ENCODE measurements at regions not wholly inside any gene's neighbourhood (a gene's known extent, or its start where the extent isn't known, plus 50 kb on each side); places are given as distances from the start of the nearest gene placed in this dataset.

DNA sequence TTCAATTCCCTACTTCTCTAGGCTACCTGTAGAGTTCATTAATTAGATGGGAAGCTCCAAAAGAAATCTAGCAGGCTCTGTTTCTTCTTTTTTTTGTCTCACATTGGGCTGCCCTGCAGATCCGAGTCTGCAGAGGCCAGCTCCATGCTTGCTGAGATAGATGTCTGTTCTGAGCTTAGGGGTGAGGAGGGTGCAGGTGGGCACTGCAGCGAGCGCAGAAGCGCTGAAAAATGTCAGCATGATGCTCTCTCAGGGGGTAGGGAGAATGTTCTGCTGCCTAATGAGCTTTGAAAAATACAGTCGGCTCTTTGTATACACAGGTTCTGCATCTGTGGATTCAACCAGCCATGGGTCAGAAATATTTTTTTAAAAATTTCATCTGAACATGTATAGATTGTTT, 56.8 kb upstream of the KCNA3 start:
- TF ChIP-seq, protein P1, sequence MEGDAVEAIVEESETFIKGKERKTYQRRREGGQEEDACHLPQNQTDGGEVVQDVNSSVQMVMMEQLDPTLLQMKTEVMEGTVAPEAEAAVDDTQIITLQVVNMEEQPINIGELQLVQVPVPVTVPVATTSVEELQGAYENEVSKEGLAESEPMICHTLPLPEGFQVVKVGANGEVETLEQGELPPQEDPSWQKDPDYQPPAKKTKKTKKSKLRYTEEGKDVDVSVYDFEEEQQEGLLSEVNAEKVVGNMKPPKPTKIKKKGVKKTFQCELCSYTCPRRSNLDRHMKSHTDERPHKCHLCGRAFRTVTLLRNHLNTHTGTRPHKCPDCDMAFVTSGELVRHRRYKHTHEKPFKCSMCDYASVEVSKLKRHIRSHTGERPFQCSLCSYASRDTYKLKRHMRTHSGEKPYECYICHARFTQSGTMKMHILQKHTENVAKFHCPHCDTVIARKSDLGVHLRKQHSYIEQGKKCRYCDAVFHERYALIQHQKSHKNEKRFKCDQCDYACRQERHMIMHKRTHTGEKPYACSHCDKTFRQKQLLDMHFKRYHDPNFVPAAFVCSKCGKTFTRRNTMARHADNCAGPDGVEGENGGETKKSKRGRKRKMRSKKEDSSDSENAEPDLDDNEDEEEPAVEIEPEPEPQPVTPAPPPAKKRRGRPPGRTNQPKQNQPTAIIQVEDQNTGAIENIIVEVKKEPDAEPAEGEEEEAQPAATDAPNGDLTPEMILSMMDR (conservative IDR thresholded peaks at IDR 0.05) = no peak
- H3K27me3 Mint-ChIP-seq (ENCODE audit: low read depth) = peaks cover 7% of the 10 kb centered on the region; the same call in 1 of the 2 replicates
- H3K9me3 Mint-ChIP-seq = no peaks in the 10 kb centered on the region

More for the DNA sequence above, 56.8 kb upstream of the KCNA3 start:
- no CpG with 5 or more reads among the region's 5 CpGs for WGBS (ENCODE audit: extremely low coverage, insufficient read length, low lambda C conversion rate)
- H4K20me1 ChIP-seq (ENCODE audit: control insufficient read depth, insufficient read depth, insufficient read length) = no peaks in the 10 kb centered on the region
- H3K14ac ChIP-seq (ENCODE audit: insufficient read depth, low read length) = no peak overlapping the region
- no peak overlapping the region for H2BK120ac ChIP-seq (ENCODE audit: low read depth, low read length, poor library complexity, severe bottlenecking)
- no peak overlapping the region for H3K4ac ChIP-seq (ENCODE audit: low read depth, low read length)
- no peak overlapping the region for H3K23ac ChIP-seq (ENCODE audit: insufficient read length, low read depth, low read length)
- Mint-ChIP-seq H3K4me3 (no peak overlapping the region), H3K36me3 (ENCODE audit: insufficient read depth in 1 of 3, low read depth in 3 of 3) (no peaks in the 10 kb centered on the region), H3K27ac (no peak overlapping the region; a peak in 1 of 7 replicates), H3K4me1 (peaks cover 16 to 18% of the 10 kb centered on the region in 2 experiments)
- no peak overlapping the region for H3T11ph ChIP-seq (ENCODE audit: low read length)
- no peaks in the 10 kb centered on the region for H3K79me2 ChIP-seq (ENCODE audit: insufficient read depth, low read length)
- H3K4me1 ChIP-seq (ENCODE audit: insufficient read depth, low read length) = no peaks in the 10 kb centered on the region; the same call in 1 of the 2 replicates
- no peak overlapping the region for H4K5ac ChIP-seq (ENCODE audit: insufficient read length, low read depth, low read length)
- H2AK5ac ChIP-seq (ENCODE audit: insufficient read length, low read length) = no peak overlapping the region
- no peaks in the 10 kb centered on the region for H3K23me2 ChIP-seq (ENCODE audit: insufficient read length, low read depth, low read length, poor library complexity, severe bottlenecking)
- no peak overlapping the region for H3K18ac ChIP-seq (ENCODE audit: insufficient read length, low read depth, low read length)
- no peak overlapping the region for H3K9ac ChIP-seq (ENCODE audit: extremely low read depth, insufficient read length, low read length)
- no peaks in the 10 kb centered on the region for H3K9me3 ChIP-seq (ENCODE audit: control insufficient read depth, low read depth, low read length)
- no peak overlapping the region for H3K4me2 ChIP-seq (ENCODE audit: insufficient read depth, insufficient read length, low read length)
- no peak for DNase-seq
- no peak overlapping the region for H2BK5ac ChIP-seq (ENCODE audit: insufficient read length, low read length)
- H4K91ac ChIP-seq (ENCODE audit: insufficient read length, low read depth, low read length) = no peak overlapping the region
- H2BK20ac ChIP-seq (ENCODE audit: low read depth, low read length, poor library complexity, severe bottlenecking) = no peak overlapping the region
- no peaks in the 10 kb centered on the region for H3K27me3 ChIP-seq (ENCODE audit: insufficient read depth, low read length)
- H3K27ac ChIP-seq (ENCODE audit: insufficient read length, low read depth, low read length) = no peak overlapping the region
- no peaks in the 10 kb centered on the region for H3K79me1 ChIP-seq (ENCODE audit: insufficient read depth, low read depth, low read length, poor library complexity, severe bottlenecking)
- no peak overlapping the region for H2AFZ ChIP-seq (ENCODE audit: low read length)
- no peak overlapping the region for H4K8ac ChIP-seq (replicated peaks; ENCODE audit: insufficient read length, low read depth, low read length)
- no peak overlapping the region for H2BK12ac ChIP-seq (ENCODE audit: insufficient read length, low read depth, low read length)
- no peak overlapping the region for H3K56ac ChIP-seq (ENCODE audit: insufficient read length, low read depth, low read length)
- H2BK15ac ChIP-seq (ENCODE audit: low read depth, low read length) = no peak overlapping the region
